ENCODE measurements at regions not wholly inside any gene's neighbourhood (a gene's known extent, or its start where the extent isn't known, plus 50 kb on each side); places are given as distances from the start of the nearest gene placed in this dataset.

GRCh38 chr4:108536577-108536976, 83.8 kb upstream of the RPL34 start:
- TF ChIP-seq EZH2 (IDR thresholded peaks at IDR 0.05; ENCODE audit: borderline replicate concordance, insufficient read depth, low read depth, low read length, poor library complexity, severe bottlenecking): no peak
- no peak for TF ChIP-seq CTCF (IDR thresholded peaks at IDR 0.05)

Data from B cell (primary cell).